ENCODE measurements at regions not wholly inside any gene's neighbourhood (a gene's known extent, or its start where the extent isn't known, plus 50 kb on each side); places are given as distances from the start of the nearest gene placed in this dataset.

- TF ChIP-seq, protein P1, sequence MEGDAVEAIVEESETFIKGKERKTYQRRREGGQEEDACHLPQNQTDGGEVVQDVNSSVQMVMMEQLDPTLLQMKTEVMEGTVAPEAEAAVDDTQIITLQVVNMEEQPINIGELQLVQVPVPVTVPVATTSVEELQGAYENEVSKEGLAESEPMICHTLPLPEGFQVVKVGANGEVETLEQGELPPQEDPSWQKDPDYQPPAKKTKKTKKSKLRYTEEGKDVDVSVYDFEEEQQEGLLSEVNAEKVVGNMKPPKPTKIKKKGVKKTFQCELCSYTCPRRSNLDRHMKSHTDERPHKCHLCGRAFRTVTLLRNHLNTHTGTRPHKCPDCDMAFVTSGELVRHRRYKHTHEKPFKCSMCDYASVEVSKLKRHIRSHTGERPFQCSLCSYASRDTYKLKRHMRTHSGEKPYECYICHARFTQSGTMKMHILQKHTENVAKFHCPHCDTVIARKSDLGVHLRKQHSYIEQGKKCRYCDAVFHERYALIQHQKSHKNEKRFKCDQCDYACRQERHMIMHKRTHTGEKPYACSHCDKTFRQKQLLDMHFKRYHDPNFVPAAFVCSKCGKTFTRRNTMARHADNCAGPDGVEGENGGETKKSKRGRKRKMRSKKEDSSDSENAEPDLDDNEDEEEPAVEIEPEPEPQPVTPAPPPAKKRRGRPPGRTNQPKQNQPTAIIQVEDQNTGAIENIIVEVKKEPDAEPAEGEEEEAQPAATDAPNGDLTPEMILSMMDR (IDR thresholded peaks at IDR 0.05), result no peak
- TF ChIP-seq EP300 (IDR thresholded peaks at IDR 0.05; ENCODE audit: borderline replicate concordance in 1 of 2, low read depth in 1 of 2, low read length in 1 of 2) (no peak), POLR2AphosphoS5 (IDR thresholded peaks at IDR 0.05; ENCODE audit: low read depth, low read length) (no peak), FOSL2 (IDR thresholded peaks at IDR 0.05; ENCODE audit: borderline replicate concordance, low read depth) (no peak)
Measured at GRCh38 chr19:5228490-5228889, 112.1 kb downstream of the PTPRS start.

Data from SK-N-SH (cell line).